ENCODE measurements at regions not wholly inside any gene's neighbourhood (a gene's known extent, or its start where the extent isn't known, plus 50 kb on each side); places are given as distances from the start of the nearest gene placed in this dataset.
A peak's percentile ranks its signal among the peaks of the same experiment; 100 is the strongest.

DNA sequence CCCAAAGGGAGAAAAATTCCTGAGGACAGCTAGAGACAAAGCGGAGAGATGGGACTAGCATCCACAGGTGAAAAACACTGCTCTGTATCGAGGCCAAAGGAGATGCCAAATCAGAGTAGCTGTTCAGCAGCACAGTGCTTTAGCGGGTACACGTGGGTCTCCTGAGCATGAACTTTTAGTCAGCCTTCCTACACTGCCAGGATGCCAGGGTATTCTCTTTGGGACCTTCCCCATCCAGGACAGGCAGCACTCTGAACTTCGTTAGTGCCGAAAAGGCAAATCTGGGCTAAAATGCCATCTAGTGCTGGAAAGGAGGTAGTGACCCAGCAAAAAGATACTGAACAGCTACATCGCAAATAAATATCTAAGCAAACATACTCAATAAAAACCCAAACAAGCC, 64.9 kb downstream of the C6orf58 start:
- POLR2A ChIA-PET = no interaction called here
- H3K36me3 ChIP-seq (ENCODE audit: control insufficient read depth in 2 of 2, insufficient read depth in 1 of 2, low read length in 2 of 2) = no peaks in the 10 kb centered on the region
- TF ChIP-seq GLIS1 (tag by site-specific recombination; IDR thresholded peaks at IDR 0.05) (no peak), SCRT2 (tag by site-specific recombination; IDR thresholded peaks at IDR 0.05) (peak; percentile 81), ZNF549 (tag by site-specific recombination; IDR thresholded peaks at IDR 0.05) (no peak), IKZF3 (tag by site-specific recombination; IDR thresholded peaks at IDR 0.05) (no peak), ZNF311 (tag by site-specific recombination; IDR thresholded peaks at IDR 0.05; ENCODE audit: borderline replicate concordance) (no peak), ZNF654 (tag by site-specific recombination; IDR thresholded peaks at IDR 0.05; ENCODE audit: low read depth) (peak; percentile 83), ZNF23 (tag by site-specific recombination; IDR thresholded peaks at IDR 0.05; ENCODE audit: borderline replicate concordance) (no peak), ZBTB20 (tag by site-specific recombination; IDR thresholded peaks at IDR 0.05) (no peak), ZNF394 (tag by site-specific recombination; IDR thresholded peaks at IDR 0.05; ENCODE audit: borderline replicate concordance) (no peak), ZNF146 (tag by site-specific recombination; IDR thresholded peaks at IDR 0.05) (no peak), SCRT1 (tag by site-specific recombination; IDR thresholded peaks at IDR 0.05; ENCODE audit: borderline replicate concordance) (0 out of 2 replicates have a peak, but pooled peaks have one; percentile 16), PRDM1 (tag by site-specific recombination; IDR thresholded peaks at IDR 0.05) (no peak), ZBTB1 (tag by site-specific recombination; IDR thresholded peaks at IDR 0.05) (no peak), ZNF341 (tag by site-specific recombination; IDR thresholded peaks at IDR 0.05; ENCODE audit: low read depth) (no peak), ZNF221 (tag by site-specific recombination; IDR thresholded peaks at IDR 0.05; ENCODE audit: borderline replicate concordance) (no peak), ZNF24 (tag by site-specific recombination; IDR thresholded peaks at IDR 0.05) (no peak), ZNF560 (tag by site-specific recombination; IDR thresholded peaks at IDR 0.05; ENCODE audit: borderline replicate concordance) (no peak), ZSCAN30 (tag by site-specific recombination; IDR thresholded peaks at IDR 0.05) (no peak), TRIM28 (IDR thresholded peaks at IDR 0.05; ENCODE audit: borderline replicate concordance, low read length) (no peak)
- TF ChIP-seq, protein P1, sequence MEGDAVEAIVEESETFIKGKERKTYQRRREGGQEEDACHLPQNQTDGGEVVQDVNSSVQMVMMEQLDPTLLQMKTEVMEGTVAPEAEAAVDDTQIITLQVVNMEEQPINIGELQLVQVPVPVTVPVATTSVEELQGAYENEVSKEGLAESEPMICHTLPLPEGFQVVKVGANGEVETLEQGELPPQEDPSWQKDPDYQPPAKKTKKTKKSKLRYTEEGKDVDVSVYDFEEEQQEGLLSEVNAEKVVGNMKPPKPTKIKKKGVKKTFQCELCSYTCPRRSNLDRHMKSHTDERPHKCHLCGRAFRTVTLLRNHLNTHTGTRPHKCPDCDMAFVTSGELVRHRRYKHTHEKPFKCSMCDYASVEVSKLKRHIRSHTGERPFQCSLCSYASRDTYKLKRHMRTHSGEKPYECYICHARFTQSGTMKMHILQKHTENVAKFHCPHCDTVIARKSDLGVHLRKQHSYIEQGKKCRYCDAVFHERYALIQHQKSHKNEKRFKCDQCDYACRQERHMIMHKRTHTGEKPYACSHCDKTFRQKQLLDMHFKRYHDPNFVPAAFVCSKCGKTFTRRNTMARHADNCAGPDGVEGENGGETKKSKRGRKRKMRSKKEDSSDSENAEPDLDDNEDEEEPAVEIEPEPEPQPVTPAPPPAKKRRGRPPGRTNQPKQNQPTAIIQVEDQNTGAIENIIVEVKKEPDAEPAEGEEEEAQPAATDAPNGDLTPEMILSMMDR (tag by site-specific recombination; IDR thresholded peaks at IDR 0.05) = 0 out of 2 replicates have a peak, but pooled peaks have one; percentile 33
- TF ChIP-seq, protein P2, sequence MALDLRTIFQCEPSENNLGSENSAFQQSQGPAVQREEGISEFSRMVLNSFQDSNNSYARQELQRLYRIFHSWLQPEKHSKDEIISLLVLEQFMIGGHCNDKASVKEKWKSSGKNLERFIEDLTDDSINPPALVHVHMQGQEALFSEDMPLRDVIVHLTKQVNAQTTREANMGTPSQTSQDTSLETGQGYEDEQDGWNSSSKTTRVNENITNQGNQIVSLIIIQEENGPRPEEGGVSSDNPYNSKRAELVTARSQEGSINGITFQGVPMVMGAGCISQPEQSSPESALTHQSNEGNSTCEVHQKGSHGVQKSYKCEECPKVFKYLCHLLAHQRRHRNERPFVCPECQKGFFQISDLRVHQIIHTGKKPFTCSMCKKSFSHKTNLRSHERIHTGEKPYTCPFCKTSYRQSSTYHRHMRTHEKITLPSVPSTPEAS (tag by site-specific recombination; IDR thresholded peaks at IDR 0.05) = no peak
- TF ChIP-seq, protein P3, sequence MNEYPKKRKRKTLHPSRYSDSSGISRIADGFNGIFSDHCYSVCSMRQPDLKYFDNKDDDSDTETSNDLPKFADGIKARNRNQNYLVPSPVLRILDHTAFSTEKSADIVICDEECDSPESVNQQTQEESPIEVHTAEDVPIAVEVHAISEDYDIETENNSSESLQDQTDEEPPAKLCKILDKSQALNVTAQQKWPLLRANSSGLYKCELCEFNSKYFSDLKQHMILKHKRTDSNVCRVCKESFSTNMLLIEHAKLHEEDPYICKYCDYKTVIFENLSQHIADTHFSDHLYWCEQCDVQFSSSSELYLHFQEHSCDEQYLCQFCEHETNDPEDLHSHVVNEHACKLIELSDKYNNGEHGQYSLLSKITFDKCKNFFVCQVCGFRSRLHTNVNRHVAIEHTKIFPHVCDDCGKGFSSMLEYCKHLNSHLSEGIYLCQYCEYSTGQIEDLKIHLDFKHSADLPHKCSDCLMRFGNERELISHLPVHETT (tag by site-specific recombination; IDR thresholded peaks at IDR 0.05) = no peak
- TF ChIP-seq, protein P4, sequence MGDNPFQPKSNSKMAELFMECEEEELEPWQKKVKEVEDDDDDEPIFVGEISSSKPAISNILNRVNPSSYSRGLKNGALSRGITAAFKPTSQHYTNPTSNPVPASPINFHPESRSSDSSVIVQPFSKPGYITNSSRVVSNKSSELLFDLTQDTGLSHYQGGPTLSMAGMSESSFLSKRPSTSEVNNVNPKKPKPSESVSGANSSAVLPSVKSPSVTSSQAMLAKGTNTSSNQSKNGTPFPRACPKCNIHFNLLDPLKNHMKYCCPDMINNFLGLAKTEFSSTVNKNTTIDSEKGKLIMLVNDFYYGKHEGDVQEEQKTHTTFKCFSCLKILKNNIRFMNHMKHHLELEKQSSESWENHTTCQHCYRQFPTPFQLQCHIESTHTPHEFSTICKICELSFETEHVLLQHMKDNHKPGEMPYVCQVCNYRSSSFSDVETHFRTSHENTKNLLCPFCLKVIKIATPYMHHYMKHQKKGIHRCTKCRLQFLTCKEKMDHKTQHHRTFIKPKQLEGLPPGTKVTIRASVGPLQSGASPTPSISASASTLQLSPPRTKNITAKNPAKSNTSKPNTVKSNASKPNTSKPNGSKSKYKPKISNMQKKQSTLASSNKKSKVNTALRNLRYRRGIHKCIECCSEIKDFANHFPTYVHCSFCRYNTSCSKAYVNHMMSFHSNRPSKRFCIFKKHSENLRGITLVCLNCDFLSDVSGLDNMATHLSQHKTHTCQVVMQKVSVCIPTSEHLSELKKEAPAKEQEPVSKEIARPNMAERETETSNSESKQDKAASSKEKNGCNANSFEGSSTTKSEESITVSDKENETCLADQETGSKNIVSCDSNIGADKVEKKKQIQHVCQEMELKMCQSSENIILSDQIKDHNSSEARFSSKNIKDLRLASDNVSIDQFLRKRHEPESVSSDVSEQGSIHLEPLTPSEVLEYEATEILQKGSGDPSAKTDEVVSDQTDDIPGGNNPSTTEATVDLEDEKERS (tag by site-specific recombination; IDR thresholded peaks at IDR 0.05) = no peak
- TF ChIP-seq, protein P5, sequence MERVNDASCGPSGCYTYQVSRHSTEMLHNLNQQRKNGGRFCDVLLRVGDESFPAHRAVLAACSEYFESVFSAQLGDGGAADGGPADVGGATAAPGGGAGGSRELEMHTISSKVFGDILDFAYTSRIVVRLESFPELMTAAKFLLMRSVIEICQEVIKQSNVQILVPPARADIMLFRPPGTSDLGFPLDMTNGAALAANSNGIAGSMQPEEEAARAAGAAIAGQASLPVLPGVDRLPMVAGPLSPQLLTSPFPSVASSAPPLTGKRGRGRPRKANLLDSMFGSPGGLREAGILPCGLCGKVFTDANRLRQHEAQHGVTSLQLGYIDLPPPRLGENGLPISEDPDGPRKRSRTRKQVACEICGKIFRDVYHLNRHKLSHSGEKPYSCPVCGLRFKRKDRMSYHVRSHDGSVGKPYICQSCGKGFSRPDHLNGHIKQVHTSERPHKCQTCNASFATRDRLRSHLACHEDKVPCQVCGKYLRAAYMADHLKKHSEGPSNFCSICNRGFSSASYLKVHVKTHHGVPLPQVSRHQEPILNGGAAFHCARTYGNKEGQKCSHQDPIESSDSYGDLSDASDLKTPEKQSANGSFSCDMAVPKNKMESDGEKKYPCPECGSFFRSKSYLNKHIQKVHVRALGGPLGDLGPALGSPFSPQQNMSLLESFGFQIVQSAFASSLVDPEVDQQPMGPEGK (tag by site-specific recombination; IDR thresholded peaks at IDR 0.05) = no peak
- no peak overlapping the region for H3K4me3 ChIP-seq (ENCODE audit: low read depth, low read length)
- H3K9me3 ChIP-seq (ENCODE audit: control insufficient read depth, insufficient read depth, low read depth, low read length) = no peaks in the 10 kb centered on the region
- CTCF ChIA-PET = interaction anchor here (0.6 to 3.2 kb wide), 23 partner anchors 9 to 1291 kb away, joined by 3 to 16 read pairs (median 4); no protein-coding TSS in a partner anchor
- H3K27ac ChIP-seq (ENCODE audit: extremely low read depth, low read depth, low read length) = no peak overlapping the region
- no peaks in the 10 kb centered on the region for H3K4me1 ChIP-seq (ENCODE audit: control insufficient read depth, insufficient read depth, low read length)
